GM13976 (cell line): ENCODE measurements at regions not wholly inside any gene's neighbourhood (a gene's known extent, or its start where the extent isn't known, plus 50 kb on each side); places are given as distances from the start of the nearest gene placed in this dataset.

Experiments
- DNase-seq: peaks from one replicate; pipeline ENCODE4 v3.0.0; 2012; ENCODE audit warnings: low spot score
- in situ Hi-C: fragments of 300-500 bp; cut with MboI; formaldehyde crosslinking; loops from one replicate; pipeline ENCODE4 v1.12.0; 2022; ENCODE audit warnings: low sequenced_read_pairs, mixed read lengths, inconsistent platforms; ENCODE audit not compliant: unreplicated experiment
- TF ChIP-seq, protein P1 (sequence below): IDR thresholded peaks from 2 replicates; pipeline ENCODE4 v1.5.1; 2012; ENCODE audit warnings: borderline replicate concordance, mild to moderate bottlenecking; ENCODE audit not compliant: insufficient read depth; ENCODE audit errors: extremely low read depth, missing control alignments, control extremely low read depth

DNA sequence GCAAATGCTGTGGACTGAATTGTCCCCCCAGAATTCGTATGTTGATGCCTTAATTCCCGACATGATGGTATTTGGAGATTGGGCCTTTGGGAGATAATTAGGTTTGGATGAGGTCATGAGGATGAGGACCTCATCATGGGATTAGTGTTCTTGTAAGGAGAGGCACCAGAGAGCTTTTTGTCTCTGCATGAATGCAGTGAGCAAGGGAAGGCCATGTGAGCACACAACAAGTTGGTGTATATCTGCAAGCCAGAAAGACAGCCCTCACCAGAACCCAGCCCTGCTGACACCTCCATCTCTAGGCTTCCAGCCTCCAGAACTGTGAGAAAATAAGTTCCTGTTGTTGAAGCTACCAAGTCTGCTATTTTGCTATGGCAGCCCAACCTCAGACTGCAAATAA lies 51.9 kb upstream of the SMCO2 start:
- no peak for DNase-seq
- in situ Hi-C loops: no loop called here
- TF ChIP-seq, protein P1, sequence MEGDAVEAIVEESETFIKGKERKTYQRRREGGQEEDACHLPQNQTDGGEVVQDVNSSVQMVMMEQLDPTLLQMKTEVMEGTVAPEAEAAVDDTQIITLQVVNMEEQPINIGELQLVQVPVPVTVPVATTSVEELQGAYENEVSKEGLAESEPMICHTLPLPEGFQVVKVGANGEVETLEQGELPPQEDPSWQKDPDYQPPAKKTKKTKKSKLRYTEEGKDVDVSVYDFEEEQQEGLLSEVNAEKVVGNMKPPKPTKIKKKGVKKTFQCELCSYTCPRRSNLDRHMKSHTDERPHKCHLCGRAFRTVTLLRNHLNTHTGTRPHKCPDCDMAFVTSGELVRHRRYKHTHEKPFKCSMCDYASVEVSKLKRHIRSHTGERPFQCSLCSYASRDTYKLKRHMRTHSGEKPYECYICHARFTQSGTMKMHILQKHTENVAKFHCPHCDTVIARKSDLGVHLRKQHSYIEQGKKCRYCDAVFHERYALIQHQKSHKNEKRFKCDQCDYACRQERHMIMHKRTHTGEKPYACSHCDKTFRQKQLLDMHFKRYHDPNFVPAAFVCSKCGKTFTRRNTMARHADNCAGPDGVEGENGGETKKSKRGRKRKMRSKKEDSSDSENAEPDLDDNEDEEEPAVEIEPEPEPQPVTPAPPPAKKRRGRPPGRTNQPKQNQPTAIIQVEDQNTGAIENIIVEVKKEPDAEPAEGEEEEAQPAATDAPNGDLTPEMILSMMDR: no peak

- in situ Hi-C loops: no loop called here
- DNase-seq: no peak
- TF ChIP-seq, protein P1: no peak
Measured at GRCh38 chr12:27396216-27396815, 50.2 kb upstream of the SMCO2 start.
